ENCODE measurements at regions not wholly inside any gene's neighbourhood (a gene's known extent, or its start where the extent isn't known, plus 50 kb on each side); places are given as distances from the start of the nearest gene placed in this dataset.

- H3F3A ChIP-seq (ENCODE audit: low read depth): no peaks in the 10 kb centered on the region
- H3K27me3 ChIP-seq: no peaks in the 10 kb centered on the region
- H2AFZ ChIP-seq (replicated peaks): no peak overlapping the region
- no peak overlapping the region for H3K4me3 ChIP-seq
- Mint-ChIP-seq H3K36me3 (no peaks in the 10 kb centered on the region), H3K27me3 (ENCODE audit: insufficient read depth, low read depth) (peaks cover 2% of the 10 kb centered on the region), H3K9me3 (peaks cover 6% of the 10 kb centered on the region), H3K4me3 (no peak overlapping the region), H3K4me1 (peaks cover 7% of the 10 kb centered on the region), H3K27ac (no peak overlapping the region)
- H3K4me1 ChIP-seq: no peaks in the 10 kb centered on the region
- H4K20me1 ChIP-seq (ENCODE audit: low read depth): no peaks in the 10 kb centered on the region
- no peak overlapping the region for H3K4me2 ChIP-seq
- no peak for TF ChIP-seq EZH2 (IDR thresholded peaks at IDR 0.05)
- TF ChIP-seq, protein P1, sequence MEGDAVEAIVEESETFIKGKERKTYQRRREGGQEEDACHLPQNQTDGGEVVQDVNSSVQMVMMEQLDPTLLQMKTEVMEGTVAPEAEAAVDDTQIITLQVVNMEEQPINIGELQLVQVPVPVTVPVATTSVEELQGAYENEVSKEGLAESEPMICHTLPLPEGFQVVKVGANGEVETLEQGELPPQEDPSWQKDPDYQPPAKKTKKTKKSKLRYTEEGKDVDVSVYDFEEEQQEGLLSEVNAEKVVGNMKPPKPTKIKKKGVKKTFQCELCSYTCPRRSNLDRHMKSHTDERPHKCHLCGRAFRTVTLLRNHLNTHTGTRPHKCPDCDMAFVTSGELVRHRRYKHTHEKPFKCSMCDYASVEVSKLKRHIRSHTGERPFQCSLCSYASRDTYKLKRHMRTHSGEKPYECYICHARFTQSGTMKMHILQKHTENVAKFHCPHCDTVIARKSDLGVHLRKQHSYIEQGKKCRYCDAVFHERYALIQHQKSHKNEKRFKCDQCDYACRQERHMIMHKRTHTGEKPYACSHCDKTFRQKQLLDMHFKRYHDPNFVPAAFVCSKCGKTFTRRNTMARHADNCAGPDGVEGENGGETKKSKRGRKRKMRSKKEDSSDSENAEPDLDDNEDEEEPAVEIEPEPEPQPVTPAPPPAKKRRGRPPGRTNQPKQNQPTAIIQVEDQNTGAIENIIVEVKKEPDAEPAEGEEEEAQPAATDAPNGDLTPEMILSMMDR (IDR thresholded peaks at IDR 0.05): no peak
- no peak for TF ChIP-seq EZH2phosphoT487 (IDR thresholded peaks at IDR 0.05)
- H3K36me3 ChIP-seq: no peaks in the 10 kb centered on the region
- DNase-seq (ENCODE audit: low spot score): no peak
- no peaks in the 10 kb centered on the region for H3K79me2 ChIP-seq (ENCODE audit: low read depth)
- H3K27ac ChIP-seq: no peak overlapping the region
- no peaks in the 10 kb centered on the region for H3K9me3 ChIP-seq (ENCODE audit: low read depth)
- no peak overlapping the region for H3K9ac ChIP-seq
These were observed 654.8 kb upstream of the TBX3 start for GRCh38 chr12:115338566-115339294.

GRCh38 chr12:115337693-115338543 is 653.9 kb upstream of the TBX3 start:
- Mint-ChIP-seq H3K36me3 (no peaks in the 10 kb centered on the region), H3K27ac (no peak overlapping the region), H3K27me3 (ENCODE audit: insufficient read depth, low read depth) (peaks cover 2% of the 10 kb centered on the region), H3K9me3 (peaks cover 6% of the 10 kb centered on the region), H3K4me1 (peaks cover 7% of the 10 kb centered on the region), H3K4me3 (no peak overlapping the region)
- Histone ChIP-seq H3K9me3 (ENCODE audit: low read depth) (no peaks in the 10 kb centered on the region), H3K27ac (no peak overlapping the region), H3K36me3 (no peaks in the 10 kb centered on the region), H3K4me3 (no peak overlapping the region), H3K27me3 (no peaks in the 10 kb centered on the region), H3K4me1 (no peaks in the 10 kb centered on the region), H4K20me1 (ENCODE audit: low read depth) (no peaks in the 10 kb centered on the region), H3F3A (ENCODE audit: low read depth) (no peaks in the 10 kb centered on the region), H3K4me2 (no peak overlapping the region), H3K9ac (no peak overlapping the region), H3K79me2 (ENCODE audit: low read depth) (no peaks in the 10 kb centered on the region), H2AFZ (replicated peaks) (no peak overlapping the region)
- no peak for TF ChIP-seq EZH2phosphoT487 (IDR thresholded peaks at IDR 0.05)
- TF ChIP-seq, protein P1 (IDR thresholded peaks at IDR 0.05): no peak
- no peak for TF ChIP-seq EZH2 (IDR thresholded peaks at IDR 0.05)
- no peak for DNase-seq (ENCODE audit: low spot score)

- DNase-seq (ENCODE audit: low spot score): no peak
- Mint-ChIP-seq H3K4me3 (no peak overlapping the region), H3K27ac (no peak overlapping the region), H3K36me3 (no peaks in the 10 kb centered on the region), H3K9me3 (no peaks in the 10 kb centered on the region), H3K27me3 (ENCODE audit: insufficient read depth, low read depth) (peaks cover 2% of the 10 kb centered on the region), H3K4me1 (peaks cover 7% of the 10 kb centered on the region)
- no peaks in the 10 kb centered on the region for H3K79me2 ChIP-seq (ENCODE audit: low read depth)
- no peaks in the 10 kb centered on the region for H3F3A ChIP-seq (ENCODE audit: low read depth)
- H3K4me1 ChIP-seq: no peaks in the 10 kb centered on the region
- no peak overlapping the region for H3K4me2 ChIP-seq
- no peak overlapping the region for H3K9ac ChIP-seq
- H3K36me3 ChIP-seq: no peaks in the 10 kb centered on the region
- no peak overlapping the region for H2AFZ ChIP-seq (replicated peaks)
- H3K27me3 ChIP-seq: no peaks in the 10 kb centered on the region
- no peak overlapping the region for H3K4me3 ChIP-seq
- H3K27ac ChIP-seq: no peak overlapping the region
- no peaks in the 10 kb centered on the region for H4K20me1 ChIP-seq (ENCODE audit: low read depth)
- no peaks in the 10 kb centered on the region for H3K9me3 ChIP-seq (ENCODE audit: low read depth)
- TF ChIP-seq, protein P1 (IDR thresholded peaks at IDR 0.05): no peak
- TF ChIP-seq EZH2 (IDR thresholded peaks at IDR 0.05) (no peak), EZH2phosphoT487 (IDR thresholded peaks at IDR 0.05) (no peak)
These were observed 652.5 kb upstream of the TBX3 start for GRCh38 chr12:115336506-115336905.
